GM23338 (cell line): ENCODE measurements at regions not wholly inside any gene's neighbourhood (a gene's known extent, or its start where the extent isn't known, plus 50 kb on each side); places are given as distances from the start of the nearest gene placed in this dataset.

Experiments
- ATAC-seq: fragments of 200-7000 bp; cut with Tn5 transposase; 3 replicates; pipeline ENCODE4 v1.9.1; 2020
- DNase-seq: peaks from one replicate; pipeline ENCODE4 v3.0.0-alpha.2; 2015; ENCODE audit warnings: low spot score
- H2AFZ ChIP-seq: fragments of 200-600 bp; sonication (generic); 2 replicates; pipeline ENCODE4 v1.8.0; 2016; ENCODE audit warnings: antibody characterized with exemption, mild to moderate bottlenecking, moderate library complexity
- H3F3A ChIP-seq: fragments of 200-600 bp; sonication (generic); replicated peaks from 2 replicates; pipeline ENCODE4 v1.8.0; 2017; ENCODE audit warnings: antibody characterized with exemption, mixed run types, low read depth
- H3K27ac ChIP-seq: fragments of 200-600 bp; sonication (generic); 2 replicates; pipeline ENCODE4 v1.6.1; 2016; ENCODE audit warnings: low read depth
- H3K27me3 ChIP-seq: fragments of 200-600 bp; sonication (generic); 2 replicates; pipeline ENCODE4 v1.8.0; 2016; ENCODE audit warnings: mild to moderate bottlenecking, mixed run types, moderate library complexity; ENCODE audit not compliant: insufficient read depth
- H3K36me3 ChIP-seq: fragments of 200-600 bp; sonication (generic); 2 replicates; pipeline ENCODE4 v1.8.0; 2016; ENCODE audit warnings: mild to moderate bottlenecking; ENCODE audit not compliant: insufficient read depth
- H3K4me1 ChIP-seq: fragments of 200-600 bp; sonication (generic); 2 replicates; pipeline ENCODE4 v1.8.0; 2016; ENCODE audit warnings: mild to moderate bottlenecking, moderate library complexity; ENCODE audit not compliant: insufficient read depth
- H3K4me2 ChIP-seq: fragments of 200-600 bp; sonication (generic); 2 replicates; pipeline ENCODE4 v1.7.1; 2017; ENCODE audit warnings: mixed run types
- H3K4me3 ChIP-seq: fragments of 200-600 bp; sonication (generic); 2 replicates; pipeline ENCODE4 v1.6.1; 2016; ENCODE audit warnings: mixed run types
- H3K79me2 ChIP-seq: fragments of 200-600 bp; sonication (generic); replicated peaks from 2 replicates; pipeline ENCODE4 v1.8.0; 2017; ENCODE audit warnings: mild to moderate bottlenecking; ENCODE audit not compliant: insufficient read depth
- H3K9me2 ChIP-seq: fragments of 200-600 bp; sonication (generic); 2 replicates; pipeline ENCODE4 v1.8.0; 2017; ENCODE audit not compliant: insufficient read depth
- H4K20me1 ChIP-seq: fragments of 200-600 bp; sonication (generic); replicated peaks from 2 replicates; pipeline ENCODE4 v1.8.0; 2017; ENCODE audit warnings: mild to moderate bottlenecking; ENCODE audit not compliant: insufficient read depth
- H3K27ac Mint-ChIP-seq: 2 replicates; pipeline ENCODE4 v1.8.0; 2020; ENCODE audit warnings: inconsistent platforms, mild to moderate bottlenecking, moderate library complexity, mixed read lengths
- H3K27me3 Mint-ChIP-seq: 3 replicates; pipeline ENCODE4 v1.8.0; 2022; ENCODE audit warnings: low read depth, mild to moderate bottlenecking, moderate library complexity, mixed read lengths, inconsistent platforms; ENCODE audit not compliant: insufficient read depth, poor library complexity
- H3K36me3 Mint-ChIP-seq: 3 replicates; pipeline ENCODE4 v1.8.0; 2021; ENCODE audit warnings: low read depth, mild to moderate bottlenecking, inconsistent platforms, moderate library complexity, mixed read lengths
- H3K4me1 Mint-ChIP-seq: 3 replicates; pipeline ENCODE4 v1.8.0; 2020; ENCODE audit warnings: mild to moderate bottlenecking, inconsistent platforms, mixed read lengths
- H3K4me3 Mint-ChIP-seq: 3 replicates; pipeline ENCODE4 v1.8.0; 2021; ENCODE audit warnings: moderate library complexity, mild to moderate bottlenecking, inconsistent platforms, mixed read lengths
- H3K9me3 Mint-ChIP-seq: 3 replicates; pipeline ENCODE4 v1.8.0; 2020; ENCODE audit warnings: moderate library complexity, mild to moderate bottlenecking, inconsistent platforms, mixed read lengths
- CREB1 ChIP-seq: fragments of 250-450 bp; sonication (Bioruptor Pico); IDR thresholded peaks from 2 replicates; pipeline ENCODE4 v1.5.0; 2020; ENCODE audit warnings: low read depth, mild to moderate bottlenecking, moderate library complexity
- NANOG ChIP-seq: IDR thresholded peaks from 2 replicates; pipeline ENCODE4 v1.6.1; 2016; ENCODE audit warnings: antibody characterized with exemption, borderline replicate concordance
- POLR2AphosphoS5 ChIP-seq: IDR thresholded peaks from 2 replicates; pipeline ENCODE4 v1.6.1; 2016; ENCODE audit warnings: antibody characterized with exemption, low read depth
- STAT1 ChIP-seq: IDR thresholded peaks from one replicate; pipeline ENCODE4 v1.6.1; 2016; ENCODE audit warnings: antibody characterized with exemption; ENCODE audit not compliant: unreplicated experiment
- ZNF331 ChIP-seq: fragments of 250-450 bp; sonication (Bioruptor Pico); IDR thresholded peaks from 2 replicates; pipeline ENCODE4 v1.5.0; 2020; ENCODE audit warnings: low read depth, mild to moderate bottlenecking, moderate library complexity
- TF ChIP-seq, protein P1 (sequence below): fragments of 250-450 bp; sonication (Bioruptor Pico); IDR thresholded peaks from 2 replicates; pipeline ENCODE4 v1.5.0; 2020; ENCODE audit warnings: mild to moderate bottlenecking, moderate library complexity
- TF ChIP-seq, protein P2 (sequence below), 2 experiments: fragments of 200-600 bp in 1 of 2; sonication (generic) in 1 of 2; conservative IDR thresholded peaks; 2 replicates each; pipeline versions ENCODE4 v1.5.1 to v1.6.1; 2016 to 2017; ENCODE audit warnings: antibody characterized with exemption in 2 of 2, low read depth in 2 of 2, mild to moderate bottlenecking in 2 of 2, moderate library complexity in 1 of 2
- TF ChIP-seq, protein P3 (sequence below): IDR thresholded peaks from one replicate; pipeline ENCODE4 v1.6.1; 2018; ENCODE audit warnings: antibody characterized with exemption; ENCODE audit not compliant: unreplicated experiment

DNA sequence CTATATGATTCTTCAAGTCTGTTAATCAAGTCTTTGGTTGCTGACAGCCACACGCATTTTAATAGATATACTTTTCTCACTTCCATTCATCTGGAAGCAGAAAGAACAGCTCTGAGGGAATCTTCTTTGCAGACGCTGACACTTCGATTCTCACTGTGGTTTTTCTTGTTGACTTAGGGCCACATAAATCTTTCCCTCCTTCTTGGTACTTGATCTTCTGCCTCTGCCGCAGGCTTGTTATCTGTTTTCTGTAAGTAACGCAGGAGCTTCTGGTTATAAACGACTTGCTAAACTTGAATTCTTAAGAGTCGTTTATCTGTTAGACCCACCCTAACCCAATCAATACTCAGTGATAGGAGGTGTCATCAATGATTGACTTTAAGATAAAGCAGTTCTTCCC is 268.8 kb upstream of the SULF2 start (continued):
- TF ChIP-seq, protein P1, sequence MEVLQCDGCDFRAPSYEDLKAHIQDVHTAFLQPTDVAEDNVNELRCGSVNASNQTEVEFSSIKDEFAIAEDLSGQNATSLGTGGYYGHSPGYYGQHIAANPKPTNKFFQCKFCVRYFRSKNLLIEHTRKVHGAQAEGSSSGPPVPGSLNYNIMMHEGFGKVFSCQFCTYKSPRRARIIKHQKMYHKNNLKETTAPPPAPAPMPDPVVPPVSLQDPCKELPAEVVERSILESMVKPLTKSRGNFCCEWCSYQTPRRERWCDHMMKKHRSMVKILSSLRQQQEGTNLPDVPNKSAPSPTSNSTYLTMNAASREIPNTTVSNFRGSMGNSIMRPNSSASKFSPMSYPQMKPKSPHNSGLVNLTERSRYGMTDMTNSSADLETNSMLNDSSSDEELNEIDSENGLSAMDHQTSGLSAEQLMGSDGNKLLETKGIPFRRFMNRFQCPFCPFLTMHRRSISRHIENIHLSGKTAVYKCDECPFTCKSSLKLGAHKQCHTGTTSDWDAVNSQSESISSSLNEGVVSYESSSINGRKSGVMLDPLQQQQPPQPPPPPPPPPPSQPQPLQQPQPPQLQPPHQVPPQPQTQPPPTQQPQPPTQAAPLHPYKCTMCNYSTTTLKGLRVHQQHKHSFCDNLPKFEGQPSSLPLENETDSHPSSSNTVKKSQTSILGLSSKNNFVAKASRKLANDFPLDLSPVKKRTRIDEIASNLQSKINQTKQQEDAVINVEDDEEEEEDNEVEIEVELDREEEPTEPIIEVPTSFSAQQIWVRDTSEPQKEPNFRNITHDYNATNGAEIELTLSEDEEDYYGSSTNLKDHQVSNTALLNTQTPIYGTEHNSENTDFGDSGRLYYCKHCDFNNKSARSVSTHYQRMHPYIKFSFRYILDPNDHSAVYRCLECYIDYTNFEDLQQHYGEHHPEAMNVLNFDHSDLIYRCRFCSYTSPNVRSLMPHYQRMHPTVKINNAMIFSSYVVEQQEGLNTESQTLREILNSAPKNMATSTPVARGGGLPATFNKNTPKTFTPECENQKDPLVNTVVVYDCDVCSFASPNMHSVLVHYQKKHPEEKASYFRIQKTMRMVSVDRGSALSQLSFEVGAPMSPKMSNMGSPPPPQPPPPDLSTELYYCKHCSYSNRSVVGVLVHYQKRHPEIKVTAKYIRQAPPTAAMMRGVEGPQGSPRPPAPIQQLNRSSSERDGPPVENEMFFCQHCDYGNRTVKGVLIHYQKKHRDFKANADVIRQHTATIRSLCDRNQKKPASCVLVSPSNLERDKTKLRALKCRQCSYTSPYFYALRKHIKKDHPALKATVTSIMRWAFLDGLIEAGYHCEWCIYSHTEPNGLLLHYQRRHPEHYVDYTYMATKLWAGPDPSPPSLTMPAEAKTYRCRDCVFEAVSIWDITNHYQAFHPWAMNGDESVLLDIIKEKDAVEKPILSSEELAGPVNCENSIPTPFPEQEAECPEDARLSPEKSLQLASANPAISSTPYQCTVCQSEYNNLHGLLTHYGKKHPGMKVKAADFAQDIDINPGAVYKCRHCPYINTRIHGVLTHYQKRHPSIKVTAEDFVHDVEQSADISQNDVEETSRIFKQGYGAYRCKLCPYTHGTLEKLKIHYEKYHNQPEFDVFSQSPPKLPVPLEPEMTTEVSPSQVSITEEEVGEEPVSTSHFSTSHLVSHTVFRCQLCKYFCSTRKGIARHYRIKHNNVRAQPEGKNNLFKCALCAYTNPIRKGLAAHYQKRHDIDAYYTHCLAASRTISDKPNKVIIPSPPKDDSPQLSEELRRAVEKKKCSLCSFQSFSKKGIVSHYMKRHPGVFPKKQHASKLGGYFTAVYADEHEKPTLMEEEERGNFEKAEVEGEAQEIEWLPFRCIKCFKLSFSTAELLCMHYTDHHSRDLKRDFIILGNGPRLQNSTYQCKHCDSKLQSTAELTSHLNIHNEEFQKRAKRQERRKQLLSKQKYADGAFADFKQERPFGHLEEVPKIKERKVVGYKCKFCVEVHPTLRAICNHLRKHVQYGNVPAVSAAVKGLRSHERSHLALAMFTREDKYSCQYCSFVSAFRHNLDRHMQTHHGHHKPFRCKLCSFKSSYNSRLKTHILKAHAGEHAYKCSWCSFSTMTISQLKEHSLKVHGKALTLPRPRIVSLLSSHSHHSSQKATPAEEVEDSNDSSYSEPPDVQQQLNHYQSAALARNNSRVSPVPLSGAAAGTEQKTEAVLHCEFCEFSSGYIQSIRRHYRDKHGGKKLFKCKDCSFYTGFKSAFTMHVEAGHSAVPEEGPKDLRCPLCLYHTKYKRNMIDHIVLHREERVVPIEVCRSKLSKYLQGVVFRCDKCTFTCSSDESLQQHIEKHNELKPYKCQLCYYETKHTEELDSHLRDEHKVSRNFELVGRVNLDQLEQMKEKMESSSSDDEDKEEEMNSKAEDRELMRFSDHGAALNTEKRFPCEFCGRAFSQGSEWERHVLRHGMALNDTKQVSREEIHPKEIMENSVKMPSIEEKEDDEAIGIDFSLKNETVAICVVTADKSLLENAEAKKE (CRISPR knock-in tag) = no peak
- TF ChIP-seq POLR2AphosphoS5 = no peak
- no peak for TF ChIP-seq STAT1
- no peak for TF ChIP-seq ZNF331 (CRISPR knock-in tag)
- TF ChIP-seq, protein P2, sequence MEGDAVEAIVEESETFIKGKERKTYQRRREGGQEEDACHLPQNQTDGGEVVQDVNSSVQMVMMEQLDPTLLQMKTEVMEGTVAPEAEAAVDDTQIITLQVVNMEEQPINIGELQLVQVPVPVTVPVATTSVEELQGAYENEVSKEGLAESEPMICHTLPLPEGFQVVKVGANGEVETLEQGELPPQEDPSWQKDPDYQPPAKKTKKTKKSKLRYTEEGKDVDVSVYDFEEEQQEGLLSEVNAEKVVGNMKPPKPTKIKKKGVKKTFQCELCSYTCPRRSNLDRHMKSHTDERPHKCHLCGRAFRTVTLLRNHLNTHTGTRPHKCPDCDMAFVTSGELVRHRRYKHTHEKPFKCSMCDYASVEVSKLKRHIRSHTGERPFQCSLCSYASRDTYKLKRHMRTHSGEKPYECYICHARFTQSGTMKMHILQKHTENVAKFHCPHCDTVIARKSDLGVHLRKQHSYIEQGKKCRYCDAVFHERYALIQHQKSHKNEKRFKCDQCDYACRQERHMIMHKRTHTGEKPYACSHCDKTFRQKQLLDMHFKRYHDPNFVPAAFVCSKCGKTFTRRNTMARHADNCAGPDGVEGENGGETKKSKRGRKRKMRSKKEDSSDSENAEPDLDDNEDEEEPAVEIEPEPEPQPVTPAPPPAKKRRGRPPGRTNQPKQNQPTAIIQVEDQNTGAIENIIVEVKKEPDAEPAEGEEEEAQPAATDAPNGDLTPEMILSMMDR (conservative IDR thresholded peaks at IDR 0.05; ENCODE audit: low read depth in 2 of 2) = no peak

DNA sequence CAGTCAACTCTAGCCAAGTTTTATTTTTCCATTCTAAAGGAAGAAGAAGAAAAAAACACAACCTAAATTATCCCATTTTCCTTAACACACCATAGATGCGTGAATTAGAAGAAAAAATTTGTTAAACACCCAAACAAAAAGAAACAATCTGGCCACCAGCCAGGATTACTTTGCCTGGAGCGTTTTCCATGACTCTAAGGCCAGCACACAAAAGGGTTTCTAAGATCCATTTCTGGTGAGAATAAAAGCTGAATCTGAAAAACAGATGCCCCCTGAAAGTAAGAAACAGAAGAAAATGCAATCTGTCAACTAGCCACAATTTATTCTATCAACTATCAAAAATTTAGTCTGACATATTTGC is 267.2 kb upstream of the SULF2 start:
- no peaks in the 10 kb centered on the region for H3F3A ChIP-seq
- H3K4me3 Mint-ChIP-seq = no peak overlapping the region
- H3K36me3 Mint-ChIP-seq = peaks cover 3% of the 10 kb centered on the region; the same call in 2 of the 3 replicates
- H3K9me3 Mint-ChIP-seq = peaks cover 27% of the 10 kb centered on the region
- DNase-seq = no peak
- no peak overlapping the region for H3K4me2 ChIP-seq
- no peak overlapping the region; the same call in 1 of the 2 replicates for H2AFZ ChIP-seq
- no peaks in the 10 kb centered on the region for H3K27me3 ChIP-seq
- no peak overlapping the region for H3K4me3 ChIP-seq
- no peak for ATAC-seq
- no peaks in the 10 kb centered on the region; the same call in 1 of the 2 replicates for H3K36me3 ChIP-seq
- no peaks in the 10 kb centered on the region for H3K4me1 Mint-ChIP-seq
- H3K27ac Mint-ChIP-seq = no peak overlapping the region
- no peaks in the 10 kb centered on the region for H4K20me1 ChIP-seq
- H3K27ac ChIP-seq = no peak overlapping the region
- TF ChIP-seq, protein P3, sequence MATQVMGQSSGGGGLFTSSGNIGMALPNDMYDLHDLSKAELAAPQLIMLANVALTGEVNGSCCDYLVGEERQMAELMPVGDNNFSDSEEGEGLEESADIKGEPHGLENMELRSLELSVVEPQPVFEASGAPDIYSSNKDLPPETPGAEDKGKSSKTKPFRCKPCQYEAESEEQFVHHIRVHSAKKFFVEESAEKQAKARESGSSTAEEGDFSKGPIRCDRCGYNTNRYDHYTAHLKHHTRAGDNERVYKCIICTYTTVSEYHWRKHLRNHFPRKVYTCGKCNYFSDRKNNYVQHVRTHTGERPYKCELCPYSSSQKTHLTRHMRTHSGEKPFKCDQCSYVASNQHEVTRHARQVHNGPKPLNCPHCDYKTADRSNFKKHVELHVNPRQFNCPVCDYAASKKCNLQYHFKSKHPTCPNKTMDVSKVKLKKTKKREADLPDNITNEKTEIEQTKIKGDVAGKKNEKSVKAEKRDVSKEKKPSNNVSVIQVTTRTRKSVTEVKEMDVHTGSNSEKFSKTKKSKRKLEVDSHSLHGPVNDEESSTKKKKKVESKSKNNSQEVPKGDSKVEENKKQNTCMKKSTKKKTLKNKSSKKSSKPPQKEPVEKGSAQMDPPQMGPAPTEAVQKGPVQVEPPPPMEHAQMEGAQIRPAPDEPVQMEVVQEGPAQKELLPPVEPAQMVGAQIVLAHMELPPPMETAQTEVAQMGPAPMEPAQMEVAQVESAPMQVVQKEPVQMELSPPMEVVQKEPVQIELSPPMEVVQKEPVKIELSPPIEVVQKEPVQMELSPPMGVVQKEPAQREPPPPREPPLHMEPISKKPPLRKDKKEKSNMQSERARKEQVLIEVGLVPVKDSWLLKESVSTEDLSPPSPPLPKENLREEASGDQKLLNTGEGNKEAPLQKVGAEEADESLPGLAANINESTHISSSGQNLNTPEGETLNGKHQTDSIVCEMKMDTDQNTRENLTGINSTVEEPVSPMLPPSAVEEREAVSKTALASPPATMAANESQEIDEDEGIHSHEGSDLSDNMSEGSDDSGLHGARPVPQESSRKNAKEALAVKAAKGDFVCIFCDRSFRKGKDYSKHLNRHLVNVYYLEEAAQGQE = no peak
- TF ChIP-seq NANOG (no peak), CREB1 (no peak), POLR2AphosphoS5 (no peak)
- TF ChIP-seq, protein P2 (conservative IDR thresholded peaks at IDR 0.05; ENCODE audit: low read depth in 2 of 2) = no peak
- H3K27me3 Mint-ChIP-seq = peaks cover 4% of the 10 kb centered on the region
- no peaks in the 10 kb centered on the region for H3K4me1 ChIP-seq
- H3K9me2 ChIP-seq = peaks cover 10% of the 10 kb centered on the region; the same call in 1 of the 2 replicates
- H3K79me2 ChIP-seq = no peaks in the 10 kb centered on the region
